ENCODE measurements at regions not wholly inside any gene's neighbourhood (a gene's known extent, or its start where the extent isn't known, plus 50 kb on each side); places are given as distances from the start of the nearest gene placed in this dataset.
A peak's percentile ranks its signal among the peaks of the same experiment; 100 is the strongest.

DNA sequence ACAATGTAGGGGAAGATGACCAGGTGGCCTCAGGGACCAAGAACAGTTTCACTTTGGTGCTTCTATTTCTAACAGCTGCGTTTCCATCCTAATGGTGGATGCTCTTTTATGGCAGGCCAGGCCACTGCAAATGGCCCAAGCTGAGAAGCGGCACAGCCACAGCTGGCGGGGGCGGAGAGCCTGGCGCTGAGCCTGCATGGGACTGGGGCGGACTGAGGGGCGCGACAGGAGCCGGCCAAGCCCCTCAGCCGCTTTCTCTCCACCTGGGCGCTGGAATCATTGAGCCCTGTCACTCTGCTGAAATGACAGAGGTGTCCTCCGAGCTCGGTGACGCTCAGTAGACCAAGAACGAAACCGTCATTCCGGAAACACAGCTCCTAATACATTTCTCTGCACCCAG, 317.3 kb upstream of the PDE4D start (continued):
- TF ChIP-seq, protein P1, sequence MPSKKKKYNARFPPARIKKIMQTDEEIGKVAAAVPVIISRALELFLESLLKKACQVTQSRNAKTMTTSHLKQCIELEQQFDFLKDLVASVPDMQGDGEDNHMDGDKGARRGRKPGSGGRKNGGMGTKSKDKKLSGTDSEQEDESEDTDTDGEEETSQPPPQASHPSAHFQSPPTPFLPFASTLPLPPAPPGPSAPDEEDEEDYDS (CRISPR knock-in tag; IDR thresholded peaks at IDR 0.05) = no peak
- TF ChIP-seq, protein P2, sequence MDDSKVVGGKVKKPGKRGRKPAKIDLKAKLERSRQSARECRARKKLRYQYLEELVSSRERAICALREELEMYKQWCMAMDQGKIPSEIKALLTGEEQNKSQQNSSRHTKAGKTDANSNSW (CRISPR knock-in tag; IDR thresholded peaks at IDR 0.05; ENCODE audit: borderline replicate concordance) = no peak
- TF ChIP-seq, protein P3, sequence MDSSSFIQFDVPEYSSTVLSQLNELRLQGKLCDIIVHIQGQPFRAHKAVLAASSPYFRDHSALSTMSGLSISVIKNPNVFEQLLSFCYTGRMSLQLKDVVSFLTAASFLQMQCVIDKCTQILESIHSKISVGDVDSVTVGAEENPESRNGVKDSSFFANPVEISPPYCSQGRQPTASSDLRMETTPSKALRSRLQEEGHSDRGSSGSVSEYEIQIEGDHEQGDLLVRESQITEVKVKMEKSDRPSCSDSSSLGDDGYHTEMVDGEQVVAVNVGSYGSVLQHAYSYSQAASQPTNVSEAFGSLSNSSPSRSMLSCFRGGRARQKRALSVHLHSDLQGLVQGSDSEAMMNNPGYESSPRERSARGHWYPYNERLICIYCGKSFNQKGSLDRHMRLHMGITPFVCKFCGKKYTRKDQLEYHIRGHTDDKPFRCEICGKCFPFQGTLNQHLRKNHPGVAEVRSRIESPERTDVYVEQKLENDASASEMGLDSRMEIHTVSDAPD (CRISPR knock-in tag; IDR thresholded peaks at IDR 0.05) = no peak
- TF ChIP-seq ZNF33B (CRISPR knock-in tag; IDR thresholded peaks at IDR 0.05) (no peak), RCOR2 (CRISPR knock-in tag; IDR thresholded peaks at IDR 0.05) (no peak), ZMYM4 (CRISPR knock-in tag; IDR thresholded peaks at IDR 0.05) (peak; percentile 37; the same call in 1 of the 2 replicates), KDM3A (CRISPR knock-in tag; IDR thresholded peaks at IDR 0.05; ENCODE audit: low read depth) (no peak)
- TF ChIP-seq, protein P4, sequence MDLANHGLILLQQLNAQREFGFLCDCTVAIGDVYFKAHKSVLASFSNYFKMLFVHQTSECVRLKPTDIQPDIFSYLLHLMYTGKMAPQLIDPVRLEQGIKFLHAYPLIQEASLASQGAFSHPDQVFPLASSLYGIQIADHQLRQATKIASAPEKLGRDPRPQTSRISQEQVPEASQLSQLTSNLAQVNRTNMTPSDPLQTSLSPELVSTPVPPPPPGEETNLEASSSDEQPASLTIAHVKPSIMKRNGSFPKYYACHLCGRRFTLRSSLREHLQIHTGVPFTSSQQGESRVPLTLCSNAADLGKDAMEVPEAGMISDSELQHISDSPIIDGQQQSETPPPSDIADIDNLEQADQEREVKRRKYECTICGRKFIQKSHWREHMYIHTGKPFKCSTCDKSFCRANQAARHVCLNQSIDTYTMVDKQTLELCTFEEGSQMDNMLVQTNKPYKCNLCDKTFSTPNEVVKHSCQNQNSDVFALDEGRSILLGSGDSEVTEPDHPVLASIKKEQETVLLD (CRISPR knock-in tag; IDR thresholded peaks at IDR 0.05; ENCODE audit: low read depth) = no peak

DNA sequence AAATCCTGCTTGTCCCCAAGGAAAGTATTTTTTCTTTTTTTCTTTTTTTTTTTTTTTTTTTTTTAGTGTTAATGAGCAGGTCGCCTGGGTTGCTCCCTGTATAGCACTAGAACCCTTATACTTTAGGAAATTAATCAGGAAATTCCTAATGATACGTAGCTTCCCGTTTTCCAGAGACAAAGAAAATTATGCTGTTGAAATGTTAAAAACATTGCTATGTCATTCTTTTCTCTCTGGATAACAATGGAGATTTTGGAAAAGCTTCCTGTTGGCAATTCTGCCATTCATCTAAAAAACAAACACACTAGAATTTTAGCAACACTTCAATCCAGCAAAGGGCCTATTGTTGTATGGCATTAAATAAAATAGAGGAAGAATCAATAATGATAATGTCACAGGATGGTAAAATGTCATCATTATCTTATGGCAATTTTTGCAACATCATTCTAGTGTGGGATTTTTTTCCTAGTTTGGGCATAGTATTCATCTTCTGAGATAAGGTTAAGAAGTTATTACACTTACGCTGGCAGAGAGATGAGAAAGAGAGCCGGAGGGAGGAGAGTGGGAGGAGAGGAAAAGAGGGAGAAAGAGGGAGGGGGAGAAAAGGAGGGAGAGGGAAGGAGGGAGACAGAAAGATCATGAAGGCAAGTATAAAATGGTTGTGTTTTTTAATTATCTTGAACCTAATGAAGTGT, 315.8 kb upstream of the PDE4D start:
- BruUV-seq (replicated peaks) = no TSS peak
- no peak overlapping the region for H2AFZ ChIP-seq (ENCODE audit: low read length)
- H3K9me3 ChIP-seq (ENCODE audit: low read length) = no peaks in the 10 kb centered on the region
- 69% methylated on average over 5 of the region's 5 CpGs for WGBS (ENCODE audit: low lambda C conversion rate)
- POLR2A ChIA-PET = no interaction called here
- TF ChIP-seq ARNT2 (CRISPR knock-in tag; IDR thresholded peaks at IDR 0.05; ENCODE audit: low read depth) (no peak), HNRNPK (IDR thresholded peaks at IDR 0.05; ENCODE audit: low read depth, low read length, poor library complexity, severe bottlenecking) (peak; percentile 55)
- H3K4me2 ChIP-seq (ENCODE audit: low read depth, low read length) = no peak overlapping the region
- no peaks in the 10 kb centered on the region for H3K27me3 ChIP-seq (ENCODE audit: control insufficient read depth in 1 of 2, insufficient read depth in 2 of 2, low read length in 2 of 2)
- in situ Hi-C loops (cut with HindIII; ENCODE audit: extremely low pct_ligation_motif_present, low pct_unique_long_range_greater_than_20kb) (no loop called here), intact Hi-C loops (cut with micrococcal nuclease; ENCODE audit: unreplicated experiment) (loop anchor here (5.0 kb wide), 1 partner anchor 68 kb away; no protein-coding TSS in a partner anchor)
- peaks cover 30% of the 10 kb centered on the region for H3K4me1 ChIP-seq (ENCODE audit: insufficient read depth, low read length)
- no peak overlapping the region for H3K4me3 ChIP-seq (replicated peaks in 1 of 3; ENCODE audit: insufficient read depth in 1 of 3, low read depth in 2 of 3, low read length in 3 of 3)
- no peak overlapping the region for H3K27ac ChIP-seq (ENCODE audit: extremely low read length, insufficient read depth, low read length)
- H3K79me2 ChIP-seq (ENCODE audit: insufficient read depth, low read length) = no peaks in the 10 kb centered on the region
- no peaks in the 10 kb centered on the region for H4K20me1 ChIP-seq (ENCODE audit: insufficient read depth, low read length)
- ATAC-seq (no peak), FAIRE-seq (no peak), DNase-seq (ENCODE audit: low spot score) (no peak)
- CTCF ChIA-PET (ENCODE audit: low intra/inter-chr PET ratio, low total read pairs) = no interaction called here
- no peak overlapping the region for H3K9ac ChIP-seq (ENCODE audit: insufficient read depth, low read depth, low read length)
- H3K36me3 ChIP-seq (replicated peaks in 1 of 2; ENCODE audit: control insufficient read depth in 1 of 2, insufficient read depth in 2 of 2, low read length in 2 of 2) = no peaks in the 10 kb centered on the region
